WERI-Rb-1 (cell line): ENCODE measurements at regions not wholly inside any gene's neighbourhood (a gene's known extent, or its start where the extent isn't known, plus 50 kb on each side); places are given as distances from the start of the nearest gene placed in this dataset.

Experiments
- DNase-seq: peaks from one replicate; pipeline ENCODE4 v3.0.0-alpha.2; 2020
- H3K27ac ChIP-seq: fragments of 250-450 bp; sonication (Bioruptor Pico); 2 replicates; pipeline ENCODE4 v1.5.1; 2020; ENCODE audit warnings: mild to moderate bottlenecking, moderate library complexity
- H3K27me3 ChIP-seq: fragments of 250-450 bp; sonication (Bioruptor Pico); 2 replicates; pipeline ENCODE4 v1.5.1; 2021; ENCODE audit warnings: mild to moderate bottlenecking, low read depth, moderate library complexity; ENCODE audit not compliant: insufficient read depth, severe bottlenecking
- H3K36me3 ChIP-seq: fragments of 250-450 bp; sonication (Bioruptor Pico); 2 replicates; pipeline ENCODE4 v1.5.1; 2020; ENCODE audit warnings: mild to moderate bottlenecking, moderate library complexity
- H3K4me3 ChIP-seq: 2 replicates; pipeline ENCODE4 v1.5.1; 2011; ENCODE audit warnings: low read depth, mild to moderate bottlenecking, control low read depth, low read length
- H3K9me3 ChIP-seq: fragments of 250-450 bp; sonication (Bioruptor Pico); 2 replicates; pipeline ENCODE4 v1.5.1; 2021; ENCODE audit warnings: mild to moderate bottlenecking, moderate library complexity; ENCODE audit not compliant: severe bottlenecking
- TF ChIP-seq, protein P1 (sequence below): IDR thresholded peaks from 2 replicates; pipeline ENCODE4 v1.5.1; 2011; ENCODE audit warnings: low read depth, mild to moderate bottlenecking, control low read depth, inconsistent platforms, low read length

GRCh38 chr1:76006234-76006633 is 68.3 kb upstream of the ST6GALNAC3 start:
- Histone ChIP-seq H3K27ac (no peak overlapping the region), H3K4me3 (no peak overlapping the region), H3K9me3 (no peaks in the 10 kb centered on the region), H3K27me3 (no peaks in the 10 kb centered on the region), H3K36me3 (no peaks in the 10 kb centered on the region)
- DNase-seq, result no peak
- TF ChIP-seq, protein P1, sequence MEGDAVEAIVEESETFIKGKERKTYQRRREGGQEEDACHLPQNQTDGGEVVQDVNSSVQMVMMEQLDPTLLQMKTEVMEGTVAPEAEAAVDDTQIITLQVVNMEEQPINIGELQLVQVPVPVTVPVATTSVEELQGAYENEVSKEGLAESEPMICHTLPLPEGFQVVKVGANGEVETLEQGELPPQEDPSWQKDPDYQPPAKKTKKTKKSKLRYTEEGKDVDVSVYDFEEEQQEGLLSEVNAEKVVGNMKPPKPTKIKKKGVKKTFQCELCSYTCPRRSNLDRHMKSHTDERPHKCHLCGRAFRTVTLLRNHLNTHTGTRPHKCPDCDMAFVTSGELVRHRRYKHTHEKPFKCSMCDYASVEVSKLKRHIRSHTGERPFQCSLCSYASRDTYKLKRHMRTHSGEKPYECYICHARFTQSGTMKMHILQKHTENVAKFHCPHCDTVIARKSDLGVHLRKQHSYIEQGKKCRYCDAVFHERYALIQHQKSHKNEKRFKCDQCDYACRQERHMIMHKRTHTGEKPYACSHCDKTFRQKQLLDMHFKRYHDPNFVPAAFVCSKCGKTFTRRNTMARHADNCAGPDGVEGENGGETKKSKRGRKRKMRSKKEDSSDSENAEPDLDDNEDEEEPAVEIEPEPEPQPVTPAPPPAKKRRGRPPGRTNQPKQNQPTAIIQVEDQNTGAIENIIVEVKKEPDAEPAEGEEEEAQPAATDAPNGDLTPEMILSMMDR, result no peak

DNA sequence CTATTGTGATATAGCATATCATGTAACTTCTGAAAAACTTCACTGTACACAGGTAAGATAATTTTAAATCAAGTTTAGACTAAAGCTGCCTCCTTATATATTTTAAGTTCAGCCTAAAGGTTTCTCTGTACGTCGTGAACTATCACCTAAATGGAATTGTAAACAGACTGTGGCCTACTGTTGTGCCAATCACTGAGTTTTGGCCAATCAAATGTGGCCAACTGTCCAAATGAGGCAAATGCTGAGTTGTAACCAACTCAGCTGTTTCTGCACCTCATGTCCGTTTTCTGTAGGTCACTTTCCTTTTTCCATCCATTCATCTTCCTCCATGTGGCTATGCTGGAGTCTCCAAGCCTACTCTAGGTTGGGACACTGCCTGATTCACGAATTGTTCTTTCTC is 63.7 kb upstream of the ST6GALNAC3 start:
- H3K9me3 ChIP-seq, result no peaks in the 10 kb centered on the region
- no peak overlapping the region for H3K4me3 ChIP-seq
- H3K27me3 ChIP-seq, result no peaks in the 10 kb centered on the region
- no peaks in the 10 kb centered on the region for H3K36me3 ChIP-seq
- DNase-seq, result no peak
- TF ChIP-seq, protein P1, result no peak
- no peak overlapping the region for H3K27ac ChIP-seq

DNA sequence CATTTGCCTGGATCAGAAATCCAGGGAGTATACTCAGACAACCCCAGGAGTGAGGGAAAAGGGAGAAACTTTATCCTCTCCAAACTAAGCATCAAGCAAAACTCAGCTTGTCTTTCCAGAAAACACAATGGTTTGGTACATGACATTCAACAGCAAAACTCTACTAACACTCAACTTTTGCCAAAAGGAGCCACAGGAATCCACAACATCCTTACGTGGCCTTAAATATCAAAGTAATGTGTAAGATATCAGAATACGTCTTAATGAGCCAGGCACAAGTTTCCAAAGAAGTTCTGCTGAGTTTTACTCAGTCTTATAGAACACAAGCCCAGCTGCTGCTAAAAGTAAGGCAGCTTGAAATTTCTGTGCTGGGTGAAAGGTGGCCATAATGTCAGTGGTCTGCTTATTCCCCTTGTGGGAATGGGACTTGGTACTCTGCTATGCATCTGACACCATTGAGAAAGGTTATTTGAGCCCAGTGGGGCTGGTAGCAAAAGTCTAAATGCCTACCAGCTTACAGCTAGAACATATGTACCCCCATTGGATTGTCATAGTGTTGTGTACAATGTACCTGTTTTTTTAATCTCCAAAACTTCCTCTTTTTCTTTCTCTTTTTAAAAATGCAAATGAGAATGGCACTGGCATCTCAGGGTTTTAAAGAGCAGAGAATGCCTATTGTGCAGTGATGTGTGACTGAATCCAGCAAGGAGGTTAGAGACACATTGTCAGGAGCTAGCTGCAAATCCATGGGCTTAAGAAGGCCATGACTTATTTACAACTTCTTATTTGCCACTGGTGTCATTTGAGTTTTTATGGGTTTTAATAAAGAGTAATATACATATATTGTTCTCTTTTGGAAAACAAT is 62.0 kb upstream of the ST6GALNAC3 start:
- Histone ChIP-seq H3K27ac (no peak overlapping the region), H3K27me3 (no peaks in the 10 kb centered on the region), H3K4me3 (no peak overlapping the region), H3K9me3 (no peaks in the 10 kb centered on the region), H3K36me3 (no peaks in the 10 kb centered on the region)
- TF ChIP-seq, protein P1, result no peak
- no peak for DNase-seq

GRCh38 chr1:76013206-76013581 is 61.4 kb upstream of the ST6GALNAC3 start:
- Histone ChIP-seq H3K4me3 (no peak overlapping the region), H3K27ac (no peak overlapping the region), H3K36me3 (no peaks in the 10 kb centered on the region), H3K9me3 (no peaks in the 10 kb centered on the region), H3K27me3 (no peaks in the 10 kb centered on the region)
- no peak for DNase-seq
- TF ChIP-seq, protein P1, result no peak

GRCh38 chr1:76015478-76016103 is 59.0 kb upstream of the ST6GALNAC3 start:
- H3K27me3 ChIP-seq, result no peaks in the 10 kb centered on the region
- no peak overlapping the region for H3K27ac ChIP-seq
- TF ChIP-seq, protein P1, result no peak
- H3K9me3 ChIP-seq, result no peaks in the 10 kb centered on the region
- no peak overlapping the region for H3K4me3 ChIP-seq
- DNase-seq, result no peak
- H3K36me3 ChIP-seq, result no peaks in the 10 kb centered on the region
